A673 (cell line): ENCODE measurements at regions not wholly inside any gene's neighbourhood (a gene's known extent, or its start where the extent isn't known, plus 50 kb on each side); places are given as distances from the start of the nearest gene placed in this dataset.

Experiments used
- EZH2 ChIP-seq: fragments of 200-600 bp; sonication (generic); IDR thresholded peaks from 2 replicates; pipeline ENCODE4 v1.6.1; 2017; ENCODE audit warnings: borderline replicate concordance, low read depth, mild to moderate bottlenecking, mixed read lengths, antibody characterized with exemption, low read length; ENCODE audit not compliant: poor library complexity, severe bottlenecking
- TF ChIP-seq, protein P1 (sequence below): fragments of 300-800, 200-600 bp; sonication (generic); conservative IDR thresholded peaks from 2 replicates; pipeline ENCODE4 v1.5.1; 2017; ENCODE audit warnings: low read depth, mild to moderate bottlenecking, antibody characterized with exemption, low read length, moderate library complexity, mixed read lengths

DNA sequence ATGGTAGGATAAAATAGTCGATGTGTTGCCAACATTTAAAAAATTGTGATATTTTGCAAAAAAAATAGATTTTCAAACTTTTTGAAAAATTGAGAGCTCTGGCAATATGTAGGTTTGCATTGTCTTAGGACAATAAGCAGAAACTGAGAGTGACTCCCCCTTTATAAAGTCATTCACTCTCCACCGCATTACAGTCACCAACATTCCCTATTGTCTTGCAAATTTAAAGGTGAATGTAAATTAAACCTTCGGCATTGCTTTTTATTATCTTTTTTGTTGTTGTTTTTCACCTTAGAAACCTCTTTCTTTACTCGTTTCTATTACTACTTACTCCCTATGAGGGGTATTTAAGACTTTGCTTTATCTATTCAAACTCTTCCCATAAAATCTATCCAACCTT, 944.2 kb downstream of the DTWD2 start:
- TF ChIP-seq EZH2, result no peak
- TF ChIP-seq, protein P1, sequence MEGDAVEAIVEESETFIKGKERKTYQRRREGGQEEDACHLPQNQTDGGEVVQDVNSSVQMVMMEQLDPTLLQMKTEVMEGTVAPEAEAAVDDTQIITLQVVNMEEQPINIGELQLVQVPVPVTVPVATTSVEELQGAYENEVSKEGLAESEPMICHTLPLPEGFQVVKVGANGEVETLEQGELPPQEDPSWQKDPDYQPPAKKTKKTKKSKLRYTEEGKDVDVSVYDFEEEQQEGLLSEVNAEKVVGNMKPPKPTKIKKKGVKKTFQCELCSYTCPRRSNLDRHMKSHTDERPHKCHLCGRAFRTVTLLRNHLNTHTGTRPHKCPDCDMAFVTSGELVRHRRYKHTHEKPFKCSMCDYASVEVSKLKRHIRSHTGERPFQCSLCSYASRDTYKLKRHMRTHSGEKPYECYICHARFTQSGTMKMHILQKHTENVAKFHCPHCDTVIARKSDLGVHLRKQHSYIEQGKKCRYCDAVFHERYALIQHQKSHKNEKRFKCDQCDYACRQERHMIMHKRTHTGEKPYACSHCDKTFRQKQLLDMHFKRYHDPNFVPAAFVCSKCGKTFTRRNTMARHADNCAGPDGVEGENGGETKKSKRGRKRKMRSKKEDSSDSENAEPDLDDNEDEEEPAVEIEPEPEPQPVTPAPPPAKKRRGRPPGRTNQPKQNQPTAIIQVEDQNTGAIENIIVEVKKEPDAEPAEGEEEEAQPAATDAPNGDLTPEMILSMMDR, result no peak
